HCT116 (cell line): ENCODE measurements at regions not wholly inside any gene's neighbourhood (a gene's known extent, or its start where the extent isn't known, plus 50 kb on each side); places are given as distances from the start of the nearest gene placed in this dataset.

Source experiments
- ATAC-seq: fragments of 200-7000 bp; cut with Tn5 transposase; 2 replicates; pipeline ENCODE4 v1.9.1; 2020; ENCODE audit warnings: mild to moderate bottlenecking, moderate library complexity
- BruUV-seq: library from RNA; stranded (reverse); fragments of 400-500 nt; replicated peaks from 2 replicates; lab custom pipeline; 2021; lab: Mats Ljungman, UMichigan
- CTCF ChIA-PET: fragments of 300-600 bp; sonication (Branson Sonifier 250); formaldehyde crosslinking; loops from one replicate; lab custom pipeline; 2021; ENCODE audit warnings: antibody characterized with exemption; lab: Charles Lee
- POLR2A ChIA-PET: fragments of 300-600, 350-600 bp; sonication (Branson Sonifier 250); formaldehyde crosslinking; loops from one replicate; lab custom pipeline; 2021; ENCODE audit warnings: antibody characterized with exemption; lab: Charles Lee
- RAD21 ChIA-PET, 2 experiments: fragments of 300-600 bp; sonication (Branson Sonifier 250); formaldehyde crosslinking; loops; one replicate each; lab custom pipeline; 2023; ENCODE audit warnings: low total read pairs in 2 of 2; ENCODE audit not compliant: uncharacterized antibody in 2 of 2, unreplicated experiment in 2 of 2, low non-redundant PET in 1 of 2; lab: Charles Lee
- DNase-seq: peaks from one replicate; pipeline ENCODE4 v3.0.0-alpha.2; 2010; ENCODE audit warnings: low read depth, low spot score
- H2AFZ ChIP-seq: fragments of 200-600 bp; shearing (Covaris generic), sonication (generic); 2 replicates; pipeline ENCODE4 v1.6.1; 2017; ENCODE audit warnings: low read depth, mixed run types, mixed read lengths, antibody characterized with exemption, low read length; ENCODE audit not compliant: poor library complexity, severe bottlenecking
- H3K27ac ChIP-seq: 2 replicates; pipeline ENCODE4 v1.5.1; 2012; ENCODE audit warnings: low read depth, low read length
- H3K27me3 ChIP-seq: fragments of 200-600 bp; sonication (generic); 2 replicates; pipeline ENCODE4 v1.6.1; 2016; ENCODE audit warnings: mixed run types, low read length, mixed read lengths; ENCODE audit not compliant: insufficient read depth
- H3K36me3 ChIP-seq, 2 experiments: fragments of 200-500 bp in 1 of 2; fragments of 200-600 bp in 1 of 2; sonication (Bioruptor generic) in 1 of 2; sonication (generic) in 1 of 2; 2 replicates each; pipeline versions ENCODE4 v1.5.1 to v1.6.1; 2014 to 2016; ENCODE audit warnings: low read length in 2 of 2, inconsistent platforms in 1 of 2, mixed read lengths in 1 of 2, mixed run types in 1 of 2; ENCODE audit not compliant: insufficient read depth in 2 of 2, control insufficient read depth in 1 of 2
- H3K4me1 ChIP-seq, 2 experiments: fragments of 200-600 bp in 1 of 2; sonication (generic) in 1 of 2; 2 replicates each; pipeline versions ENCODE4 v1.5.1 to v1.6.1; 2012 to 2017; ENCODE audit warnings: low read length in 2 of 2, inconsistent platforms in 1 of 2, mild to moderate bottlenecking in 1 of 2, mixed read lengths in 1 of 2, mixed run types in 1 of 2, moderate library complexity in 1 of 2; ENCODE audit not compliant: insufficient read depth in 2 of 2, control insufficient read depth in 1 of 2
- H3K4me2 ChIP-seq: fragments of 200-600 bp; sonication (generic); 2 replicates; pipeline ENCODE4 v1.6.1; 2017; ENCODE audit warnings: mixed run types, low read length, mixed read lengths
- H3K4me3 ChIP-seq, 2 experiments: fragments of 200-600 bp in 1 of 2; sonication (generic) in 1 of 2; replicated peaks in 1 of 2; 2 replicates each; pipeline ENCODE4 v1.5.1; 2011 to 2016; ENCODE audit warnings: low read length in 2 of 2, control low read depth in 1 of 2, low read depth in 1 of 2, mild to moderate bottlenecking in 1 of 2, mixed read lengths in 1 of 2, mixed run types in 1 of 2
- H3K79me2 ChIP-seq: fragments of 200-600 bp; sonication (generic); 2 replicates; pipeline ENCODE4 v1.6.1; 2017; ENCODE audit warnings: mild to moderate bottlenecking, mixed run types, low read length, moderate library complexity, mixed read lengths; ENCODE audit not compliant: insufficient read depth
- H3K9ac ChIP-seq: fragments of 200-600 bp; sonication (generic); 2 replicates; pipeline ENCODE4 v1.6.1; 2016; ENCODE audit warnings: low read length, mixed read lengths
- H3K9me2 ChIP-seq: fragments of 200-600 bp; sonication (generic), shearing (Covaris generic); 2 replicates; pipeline ENCODE4 v1.6.1; 2017; ENCODE audit warnings: mixed run types, mild to moderate bottlenecking, moderate library complexity; ENCODE audit not compliant: insufficient read depth
- H3K9me3 ChIP-seq, 2 experiments: fragments of 200-500 bp in 1 of 2; fragments of 200-600 bp in 1 of 2; sonication (Bioruptor generic) in 1 of 2; sonication (generic) in 1 of 2; 2 replicates each; pipeline ENCODE4 v1.6.1; 2014 to 2017; ENCODE audit warnings: low read length in 2 of 2, mixed read lengths in 2 of 2, inconsistent platforms in 1 of 2, low read depth in 1 of 2, mild to moderate bottlenecking in 1 of 2, mixed run types in 1 of 2, moderate library complexity in 1 of 2; ENCODE audit not compliant: control insufficient read depth in 1 of 2, insufficient read depth in 1 of 2
- H4K20me1 ChIP-seq: fragments of 200-600 bp; sonication (generic), shearing (Covaris generic); 2 replicates; pipeline ENCODE4 v1.6.1; 2017; ENCODE audit warnings: mixed run types, mild to moderate bottlenecking, moderate library complexity; ENCODE audit not compliant: insufficient read depth
- CBX3 ChIP-seq: IDR thresholded peaks from 2 replicates; pipeline ENCODE4 v1.6.1; 2012; ENCODE audit warnings: low read depth
- CEBPB ChIP-seq: IDR thresholded peaks from 2 replicates; pipeline ENCODE4 v1.6.1; 2012; ENCODE audit warnings: low read depth
- ELF1 ChIP-seq: IDR thresholded peaks from 2 replicates; pipeline ENCODE4 v1.6.1; 2012; ENCODE audit warnings: low read depth, borderline replicate concordance
- EZH2 ChIP-seq: fragments of 200-600 bp; sonication (generic); IDR thresholded peaks from 2 replicates; pipeline ENCODE4 v1.6.1; 2017; ENCODE audit warnings: antibody characterized with exemption, mixed run types
- EZH2phosphoT487 ChIP-seq: fragments of 200-600 bp; IDR thresholded peaks from 2 replicates; pipeline ENCODE4 v1.6.1; 2018; ENCODE audit warnings: antibody characterized with exemption, borderline replicate concordance
- FOSL1 ChIP-seq: IDR thresholded peaks from 2 replicates; pipeline ENCODE4 v1.6.1; 2012; ENCODE audit warnings: low read depth
- JUND ChIP-seq: IDR thresholded peaks from 2 replicates; pipeline ENCODE4 v1.6.1; 2012
- POLR2A ChIP-seq: IDR thresholded peaks from 2 replicates; pipeline ENCODE4 v1.7.0; 2011; ENCODE audit warnings: borderline replicate concordance; ENCODE audit not compliant: insufficient read depth, insufficient read length; ENCODE audit errors: extremely low read depth
- POLR2AphosphoS5 ChIP-seq: IDR thresholded peaks from 2 replicates; pipeline ENCODE4 v1.6.1; 2011; ENCODE audit warnings: mild to moderate bottlenecking, low read depth, low read length, moderate library complexity
- RAD21 ChIP-seq: IDR thresholded peaks from 2 replicates; pipeline ENCODE4 v1.6.1; 2012; ENCODE audit warnings: low read depth, mild to moderate bottlenecking
- SIN3A ChIP-seq: IDR thresholded peaks from 2 replicates; pipeline ENCODE4 v1.6.1; 2012; ENCODE audit warnings: low read depth
- SP1 ChIP-seq: IDR thresholded peaks from 2 replicates; pipeline ENCODE4 v1.6.1; 2012; ENCODE audit warnings: low read depth
- TCF7L2 ChIP-seq: IDR thresholded peaks from 2 replicates; pipeline ENCODE4 v1.7.0; 2011; ENCODE audit warnings: borderline replicate concordance, inconsistent platforms; ENCODE audit not compliant: insufficient read depth, insufficient read length; ENCODE audit errors: extremely low read depth
- ZFX ChIP-seq: fragments of 450-650 bp; IDR thresholded peaks from 2 replicates; pipeline ENCODE4 v1.6.1; 2017
- intact Hi-C: fragments of 100-400 bp; cut with micrococcal nuclease; formaldehyde crosslinking; loops from 2 replicates; pipeline ENCODE4 v1.10.0; 2022
- TF ChIP-seq, protein P1 (sequence below), 3 experiments: fragments of 200-600 bp in 1 of 3; sonication (generic) in 1 of 3; IDR thresholded peaks in 2 of 3; conservative IDR thresholded peaks in 1 of 3; 2 replicates each; pipeline ENCODE4 v1.5.1; 2012 to 2017; ENCODE audit warnings: low read depth in 2 of 3, low read length in 2 of 3, antibody characterized with exemption in 1 of 3, borderline replicate concordance in 1 of 3, control low read depth in 1 of 3, mild to moderate bottlenecking in 1 of 3, mixed read lengths in 1 of 3, mixed run types in 1 of 3, moderate library complexity in 1 of 3; ENCODE audit not compliant: insufficient read depth in 1 of 3
- TF ChIP-seq, protein P2 (sequence below): IDR thresholded peaks from 2 replicates; pipeline ENCODE4 v1.6.1; 2012; ENCODE audit warnings: low read depth
- TF ChIP-seq, protein P3 (sequence below): IDR thresholded peaks from 2 replicates; pipeline ENCODE4 v1.6.1; 2012

- no peaks in the 10 kb centered on the region for H3K36me3 ChIP-seq
- ATAC-seq (no peak), DNase-seq (no peak)
- POLR2A ChIA-PET = no interaction called here
- H3K9me2 ChIP-seq = no peaks in the 10 kb centered on the region
- no peak overlapping the region for H2AFZ ChIP-seq
- TF ChIP-seq RAD21 (no peak), EZH2 (no peak), SP1 (no peak), CEBPB (no peak), FOSL1 (no peak), ELF1 (no peak), JUND (no peak), EZH2phosphoT487 (no peak), ZFX (no peak), CBX3 (no peak), TCF7L2 (no peak), POLR2AphosphoS5 (no peak), POLR2A (no peak), SIN3A (no peak)
- TF ChIP-seq, protein P1, sequence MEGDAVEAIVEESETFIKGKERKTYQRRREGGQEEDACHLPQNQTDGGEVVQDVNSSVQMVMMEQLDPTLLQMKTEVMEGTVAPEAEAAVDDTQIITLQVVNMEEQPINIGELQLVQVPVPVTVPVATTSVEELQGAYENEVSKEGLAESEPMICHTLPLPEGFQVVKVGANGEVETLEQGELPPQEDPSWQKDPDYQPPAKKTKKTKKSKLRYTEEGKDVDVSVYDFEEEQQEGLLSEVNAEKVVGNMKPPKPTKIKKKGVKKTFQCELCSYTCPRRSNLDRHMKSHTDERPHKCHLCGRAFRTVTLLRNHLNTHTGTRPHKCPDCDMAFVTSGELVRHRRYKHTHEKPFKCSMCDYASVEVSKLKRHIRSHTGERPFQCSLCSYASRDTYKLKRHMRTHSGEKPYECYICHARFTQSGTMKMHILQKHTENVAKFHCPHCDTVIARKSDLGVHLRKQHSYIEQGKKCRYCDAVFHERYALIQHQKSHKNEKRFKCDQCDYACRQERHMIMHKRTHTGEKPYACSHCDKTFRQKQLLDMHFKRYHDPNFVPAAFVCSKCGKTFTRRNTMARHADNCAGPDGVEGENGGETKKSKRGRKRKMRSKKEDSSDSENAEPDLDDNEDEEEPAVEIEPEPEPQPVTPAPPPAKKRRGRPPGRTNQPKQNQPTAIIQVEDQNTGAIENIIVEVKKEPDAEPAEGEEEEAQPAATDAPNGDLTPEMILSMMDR (IDR thresholded peaks at IDR 0.05 in 2 of 3, conservative IDR thresholded peaks at IDR 0.05 in 1 of 3; ENCODE audit: borderline replicate concordance in 1 of 3, insufficient read depth in 1 of 3, low read depth in 2 of 3, low read length in 2 of 3) = no peak
- TF ChIP-seq, protein P2, sequence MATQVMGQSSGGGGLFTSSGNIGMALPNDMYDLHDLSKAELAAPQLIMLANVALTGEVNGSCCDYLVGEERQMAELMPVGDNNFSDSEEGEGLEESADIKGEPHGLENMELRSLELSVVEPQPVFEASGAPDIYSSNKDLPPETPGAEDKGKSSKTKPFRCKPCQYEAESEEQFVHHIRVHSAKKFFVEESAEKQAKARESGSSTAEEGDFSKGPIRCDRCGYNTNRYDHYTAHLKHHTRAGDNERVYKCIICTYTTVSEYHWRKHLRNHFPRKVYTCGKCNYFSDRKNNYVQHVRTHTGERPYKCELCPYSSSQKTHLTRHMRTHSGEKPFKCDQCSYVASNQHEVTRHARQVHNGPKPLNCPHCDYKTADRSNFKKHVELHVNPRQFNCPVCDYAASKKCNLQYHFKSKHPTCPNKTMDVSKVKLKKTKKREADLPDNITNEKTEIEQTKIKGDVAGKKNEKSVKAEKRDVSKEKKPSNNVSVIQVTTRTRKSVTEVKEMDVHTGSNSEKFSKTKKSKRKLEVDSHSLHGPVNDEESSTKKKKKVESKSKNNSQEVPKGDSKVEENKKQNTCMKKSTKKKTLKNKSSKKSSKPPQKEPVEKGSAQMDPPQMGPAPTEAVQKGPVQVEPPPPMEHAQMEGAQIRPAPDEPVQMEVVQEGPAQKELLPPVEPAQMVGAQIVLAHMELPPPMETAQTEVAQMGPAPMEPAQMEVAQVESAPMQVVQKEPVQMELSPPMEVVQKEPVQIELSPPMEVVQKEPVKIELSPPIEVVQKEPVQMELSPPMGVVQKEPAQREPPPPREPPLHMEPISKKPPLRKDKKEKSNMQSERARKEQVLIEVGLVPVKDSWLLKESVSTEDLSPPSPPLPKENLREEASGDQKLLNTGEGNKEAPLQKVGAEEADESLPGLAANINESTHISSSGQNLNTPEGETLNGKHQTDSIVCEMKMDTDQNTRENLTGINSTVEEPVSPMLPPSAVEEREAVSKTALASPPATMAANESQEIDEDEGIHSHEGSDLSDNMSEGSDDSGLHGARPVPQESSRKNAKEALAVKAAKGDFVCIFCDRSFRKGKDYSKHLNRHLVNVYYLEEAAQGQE = no peak
- TF ChIP-seq, protein P3, sequence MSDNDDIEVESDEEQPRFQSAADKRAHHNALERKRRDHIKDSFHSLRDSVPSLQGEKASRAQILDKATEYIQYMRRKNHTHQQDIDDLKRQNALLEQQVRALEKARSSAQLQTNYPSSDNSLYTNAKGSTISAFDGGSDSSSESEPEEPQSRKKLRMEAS = no peak
- H4K20me1 ChIP-seq = no peaks in the 10 kb centered on the region
- intact Hi-C loops = no loop called here
- RAD21 ChIA-PET = no interaction called here
- H3K27me3 ChIP-seq = no peaks in the 10 kb centered on the region
- H3K4me3 ChIP-seq = no peak overlapping the region
- no peaks in the 10 kb centered on the region for H3K9me3 ChIP-seq
- no peak overlapping the region for H3K27ac ChIP-seq
- H3K4me1 ChIP-seq = peaks cover 18 to 40% of the 10 kb centered on the region in 2 experiments
- H3K9ac ChIP-seq = no peak overlapping the region
- no peak overlapping the region for H3K4me2 ChIP-seq
- CTCF ChIA-PET = no interaction called here
- BruUV-seq = no TSS peak
- H3K79me2 ChIP-seq = no peaks in the 10 kb centered on the region
These were observed 358.3 kb downstream of the SHQ1 start for GRCh38 chr3:72489901-72490300.
